NB4 (cell line): ENCODE measurements at regions not wholly inside any gene's neighbourhood (a gene's known extent, or its start where the extent isn't known, plus 50 kb on each side); places are given as distances from the start of the nearest gene placed in this dataset.

Source experiments
- CTCF ChIP-seq: IDR thresholded peaks from one replicate; pipeline ENCODE4 v1.5.1; 2012; ENCODE audit warnings: low read depth, low read length
- POLR2A ChIP-seq: IDR thresholded peaks from 2 replicates; pipeline ENCODE4 v1.6.1; 2011; ENCODE audit warnings: mild to moderate bottlenecking; ENCODE audit not compliant: insufficient read length; ENCODE audit errors: extremely low read depth

GRCh38 chr2:40797120-40797519 is 345.2 kb upstream of the SLC8A1 start:
- TF ChIP-seq CTCF (no peak), POLR2A (no peak)
